OCI-LY7 (cell line): ENCODE measurements at regions not wholly inside any gene's neighbourhood (a gene's known extent, or its start where the extent isn't known, plus 50 kb on each side); places are given as distances from the start of the nearest gene placed in this dataset.

ENCODE experiments used
- EZH2phosphoT487 ChIP-seq: fragments of 200-600 bp; sonication (generic); IDR thresholded peaks from 2 replicates; pipeline ENCODE4 v1.6.1; 2018; ENCODE audit warnings: low read depth, borderline replicate concordance, mild to moderate bottlenecking, mixed run types, antibody characterized with exemption, low read length, moderate library complexity, mixed read lengths
- TF ChIP-seq, protein P1 (sequence below): fragments of 200-600 bp; sonication (generic); conservative IDR thresholded peaks from 2 replicates; pipeline ENCODE4 v1.5.1; 2014; ENCODE audit warnings: mild to moderate bottlenecking, antibody characterized with exemption, low read length, moderate library complexity, mixed read lengths

DNA sequence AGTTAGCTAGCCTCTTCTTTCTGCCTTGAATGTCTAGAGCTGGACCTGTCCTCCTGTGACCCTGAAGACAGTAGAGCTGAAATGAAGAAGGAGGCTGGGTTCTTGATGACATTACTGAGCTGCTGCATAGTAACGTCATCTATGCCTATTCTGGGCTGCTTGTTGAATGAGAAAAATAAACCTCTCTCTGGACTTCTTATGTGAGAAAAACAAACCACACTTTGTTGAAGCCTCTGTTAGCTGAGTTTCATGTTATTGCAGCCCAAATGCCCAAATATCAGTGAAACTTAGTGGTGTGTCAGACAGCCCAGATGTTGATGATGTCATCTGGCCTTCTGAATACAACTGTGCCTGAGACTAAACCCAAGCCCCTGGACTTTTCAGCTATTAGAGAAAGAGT lies 67.0 kb upstream of the MAX start:
- TF ChIP-seq, protein P1, sequence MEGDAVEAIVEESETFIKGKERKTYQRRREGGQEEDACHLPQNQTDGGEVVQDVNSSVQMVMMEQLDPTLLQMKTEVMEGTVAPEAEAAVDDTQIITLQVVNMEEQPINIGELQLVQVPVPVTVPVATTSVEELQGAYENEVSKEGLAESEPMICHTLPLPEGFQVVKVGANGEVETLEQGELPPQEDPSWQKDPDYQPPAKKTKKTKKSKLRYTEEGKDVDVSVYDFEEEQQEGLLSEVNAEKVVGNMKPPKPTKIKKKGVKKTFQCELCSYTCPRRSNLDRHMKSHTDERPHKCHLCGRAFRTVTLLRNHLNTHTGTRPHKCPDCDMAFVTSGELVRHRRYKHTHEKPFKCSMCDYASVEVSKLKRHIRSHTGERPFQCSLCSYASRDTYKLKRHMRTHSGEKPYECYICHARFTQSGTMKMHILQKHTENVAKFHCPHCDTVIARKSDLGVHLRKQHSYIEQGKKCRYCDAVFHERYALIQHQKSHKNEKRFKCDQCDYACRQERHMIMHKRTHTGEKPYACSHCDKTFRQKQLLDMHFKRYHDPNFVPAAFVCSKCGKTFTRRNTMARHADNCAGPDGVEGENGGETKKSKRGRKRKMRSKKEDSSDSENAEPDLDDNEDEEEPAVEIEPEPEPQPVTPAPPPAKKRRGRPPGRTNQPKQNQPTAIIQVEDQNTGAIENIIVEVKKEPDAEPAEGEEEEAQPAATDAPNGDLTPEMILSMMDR, result no peak
- no peak for TF ChIP-seq EZH2phosphoT487
